NCI-H1694 treated with DMSO at 0.1 percent for 48 hours (cell line): ENCODE measurements at regions not wholly inside any gene's neighbourhood (a gene's known extent, or its start where the extent isn't known, plus 50 kb on each side); places are given as distances from the start of the nearest gene placed in this dataset.

Experiments used
- DNase-seq: peaks from one replicate; lab custom pipeline; 2025; lab: John Stamatoyannopoulos, UW

DNA sequence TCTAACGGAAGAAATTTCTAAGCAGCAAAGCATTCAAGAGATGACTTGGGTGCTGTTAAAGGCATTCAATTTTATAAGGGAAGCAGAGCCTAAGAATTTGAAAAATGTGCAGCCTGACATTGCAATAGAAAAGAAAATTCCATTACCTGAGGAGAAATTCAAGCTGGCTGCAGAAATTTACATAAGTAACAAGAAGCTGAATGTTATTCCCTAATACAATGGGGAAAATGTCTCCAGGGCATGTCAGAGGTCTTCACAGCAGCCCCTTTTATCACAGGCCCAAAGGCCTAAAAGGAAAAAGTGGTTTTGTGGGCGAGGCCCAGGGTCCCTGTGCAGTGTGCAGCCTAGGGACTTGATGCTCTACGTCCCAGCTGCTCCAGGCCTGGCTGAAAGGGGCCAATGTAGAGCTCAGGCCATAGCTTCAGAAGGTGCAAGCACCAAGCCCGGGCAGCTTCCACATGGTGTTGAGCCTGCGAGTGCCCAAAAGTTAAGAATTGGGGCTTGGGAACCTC lies 306.7 kb downstream of the RDH14 start:
- DNase-seq, result no peak

DNA sequence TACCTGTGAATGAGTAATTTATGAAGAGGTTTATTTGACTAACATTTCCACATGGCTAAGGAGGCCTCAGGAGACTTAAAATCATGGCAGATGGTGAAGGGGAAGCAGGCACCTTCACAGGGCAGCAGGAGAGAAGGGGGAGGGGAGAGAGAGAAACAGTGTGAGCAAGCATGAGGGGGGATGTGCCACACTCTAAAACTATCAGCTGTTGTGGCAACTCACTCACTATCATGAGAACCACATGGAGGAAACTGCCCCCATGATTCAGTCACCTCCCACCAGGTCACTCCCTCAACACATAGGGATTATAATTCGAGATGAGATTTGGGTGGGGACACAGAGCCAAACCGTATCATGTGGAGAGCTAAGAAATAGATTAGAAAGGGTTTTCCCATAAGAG lies 309.0 kb downstream of the RDH14 start:
- no peak for DNase-seq

- DNase-seq, result no peak
Measured at GRCh38 chr2:18247282-18248110, 313.0 kb downstream of the RDH14 start.

- DNase-seq, result peak; percentile 44
Measured at GRCh38 chr2:18245375-18245774, 315.1 kb downstream of the RDH14 start.

DNA sequence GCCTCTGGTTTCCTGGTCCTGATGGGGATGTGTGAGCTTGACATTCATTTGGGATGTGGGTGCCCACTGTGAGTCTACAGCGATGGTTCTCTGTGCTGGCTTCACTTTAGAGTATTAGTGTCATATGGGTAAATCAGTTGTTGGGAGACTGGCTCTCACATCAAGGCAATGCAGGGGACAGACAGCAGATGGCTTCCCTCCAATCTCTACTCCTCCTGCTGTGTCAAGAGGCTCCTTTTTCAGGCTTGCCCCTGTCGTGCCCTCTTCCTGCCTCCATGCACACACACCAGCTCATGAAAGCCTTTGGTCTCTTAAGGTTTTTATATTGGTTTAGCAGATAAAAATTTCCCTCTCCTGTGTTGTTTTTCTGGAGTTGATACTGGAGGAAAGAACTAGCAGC lies 315.6 kb downstream of the RDH14 start:
- DNase-seq, result peak; percentile 78

DNA sequence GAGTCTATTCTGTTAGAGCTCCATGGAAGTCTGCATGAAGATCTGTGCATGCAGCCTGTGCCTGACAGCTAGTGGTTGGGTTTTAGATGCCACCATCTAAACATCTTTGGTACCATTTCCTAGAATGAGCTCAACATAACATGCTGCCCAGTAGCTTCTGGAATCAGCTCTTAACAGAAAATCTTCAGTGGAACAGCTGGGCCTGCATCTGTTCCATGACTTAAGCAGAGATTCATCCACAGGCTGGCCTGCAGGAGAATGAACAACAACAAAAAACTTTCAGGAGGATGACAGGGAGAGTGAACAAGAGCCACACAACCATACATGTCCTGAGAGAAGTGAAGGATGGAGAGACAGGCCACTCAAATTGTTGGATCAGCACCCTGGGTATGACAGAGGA lies 316.6 kb downstream of the RDH14 start:
- no peak for DNase-seq

- DNase-seq, result no peak
Measured at GRCh38 chr2:18242716-18243115, 317.7 kb downstream of the RDH14 start.

- DNase-seq, result no peak
Measured at GRCh38 chr2:18238209-18238608, 322.2 kb downstream of the RDH14 start.

DNA sequence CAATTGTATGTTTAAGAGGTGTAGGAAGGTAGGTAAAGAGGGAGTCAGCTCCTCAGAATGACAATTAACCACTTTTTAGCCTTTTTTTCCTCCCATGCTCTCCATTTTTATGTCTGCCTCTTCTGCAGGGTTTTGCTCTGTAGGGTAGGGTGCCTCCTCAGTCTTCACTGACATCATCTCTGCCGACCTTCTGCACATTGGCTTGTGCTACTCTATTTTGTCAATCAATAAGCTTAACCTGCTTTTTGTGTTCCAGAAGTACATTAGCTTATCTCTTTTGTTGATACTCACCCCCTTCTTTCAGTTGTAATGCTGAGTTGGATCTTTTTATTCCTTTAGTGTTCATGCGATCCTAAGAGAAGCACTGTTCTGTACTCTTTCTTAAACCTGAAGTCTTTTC lies 323.2 kb downstream of the RDH14 start:
- DNase-seq, result no peak

- no peak for DNase-seq
Measured at GRCh38 chr2:18232731-18233438, 327.6 kb downstream of the RDH14 start.

- DNase-seq, result no peak
Measured at GRCh38 chr2:18230668-18231067, 329.8 kb downstream of the RDH14 start.

DNA sequence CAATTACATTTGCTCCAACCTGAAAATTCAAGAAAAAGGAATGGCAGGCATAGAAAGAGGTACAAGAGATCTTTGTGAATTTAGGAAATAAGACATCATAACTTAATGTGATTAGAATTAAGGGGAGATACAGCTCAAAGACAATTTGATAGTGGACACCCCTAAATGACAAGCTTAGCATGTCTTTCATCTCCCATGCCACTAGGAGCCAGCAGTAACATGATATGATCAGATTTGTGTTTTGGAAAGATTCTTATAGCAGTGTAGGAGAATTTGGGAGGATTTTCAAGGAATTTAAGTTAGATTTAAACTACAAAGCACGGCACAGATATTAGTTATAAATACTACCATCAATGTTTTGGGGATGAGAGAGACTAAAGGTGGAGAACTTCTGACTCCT lies 340.8 kb downstream of the RDH14 start:
- DNase-seq, result no peak

GRCh38 chr2:18218160-18218933 lies 339.9 kb downstream of the KCNS3 start:
- no peak for DNase-seq

GRCh38 chr2:18214936-18215335 lies 336.5 kb downstream of the KCNS3 start:
- no peak for DNase-seq

GRCh38 chr2:18213986-18214385 lies 335.5 kb downstream of the KCNS3 start:
- no peak for DNase-seq

DNA sequence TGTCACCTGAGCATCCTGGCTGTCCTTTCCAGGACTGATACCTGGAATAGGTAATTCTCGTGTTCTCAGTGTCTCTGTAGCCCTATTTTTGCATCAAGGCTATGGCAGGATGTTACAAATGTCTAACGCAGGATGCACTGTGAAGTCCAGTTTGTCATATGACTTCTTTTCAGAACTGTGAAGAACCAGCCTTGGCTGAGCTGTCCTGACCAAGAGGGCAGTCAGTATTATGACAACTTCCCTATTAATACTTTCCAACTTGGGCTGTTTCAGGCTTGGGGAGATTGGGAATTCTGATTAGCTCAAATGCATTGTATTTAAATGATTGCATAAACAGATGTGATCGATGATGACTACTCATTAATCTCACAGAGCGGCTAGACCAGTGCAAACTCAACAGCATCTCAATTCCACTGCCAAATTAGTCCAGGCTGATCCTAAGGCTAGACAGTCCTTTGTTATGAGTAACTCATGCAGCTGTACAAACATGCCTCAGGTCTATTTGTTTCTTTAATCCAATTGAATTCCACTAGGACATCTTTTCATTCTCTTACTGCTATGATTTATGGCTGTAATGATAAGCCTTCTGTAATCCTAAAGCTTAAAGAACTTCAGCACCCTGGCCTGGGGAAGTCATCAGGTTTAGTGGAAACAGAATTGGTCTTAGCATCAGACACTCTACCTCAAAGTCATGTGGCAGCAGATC lies 331.6 kb downstream of the KCNS3 start:
- no peak for DNase-seq

DNA sequence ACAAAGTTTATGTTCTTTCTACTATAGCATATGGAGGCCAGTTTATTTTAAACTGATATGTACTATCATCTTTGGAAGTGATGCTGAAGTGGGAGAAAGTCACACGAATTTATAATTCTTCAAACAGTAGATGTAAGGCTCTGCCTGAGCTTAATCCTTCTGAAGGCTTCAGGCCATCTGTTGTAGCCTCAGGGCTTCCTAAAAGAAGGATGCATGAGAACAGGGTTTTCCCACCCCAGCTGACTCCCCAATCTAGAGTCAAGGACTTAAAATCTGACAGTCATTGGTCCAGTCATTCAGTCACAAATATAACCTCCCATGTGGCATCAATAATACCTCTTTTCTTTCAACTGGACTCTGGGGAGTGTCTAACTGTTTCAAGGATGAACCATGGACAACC lies 330.5 kb downstream of the KCNS3 start:
- DNase-seq, result no peak

DNA sequence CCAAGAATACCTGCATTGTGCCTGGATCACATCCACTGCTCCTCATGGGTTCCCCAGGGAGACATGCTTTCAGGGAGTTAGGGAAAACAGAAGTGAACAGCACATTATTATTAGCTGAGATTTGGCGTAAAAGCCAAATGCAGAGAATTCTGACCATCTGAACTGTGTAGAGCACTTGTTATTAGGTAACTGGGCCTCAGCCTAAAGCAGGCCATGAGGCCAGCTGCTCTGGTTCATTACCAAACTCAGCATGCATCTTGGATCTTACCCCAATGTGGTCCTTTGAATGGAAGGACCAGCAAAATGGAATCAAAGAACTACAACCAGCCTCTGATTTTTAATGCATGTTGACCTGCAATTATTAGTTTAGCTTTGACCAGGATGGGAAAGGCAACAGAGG lies 322.3 kb downstream of the KCNS3 start:
- DNase-seq, result no peak

- DNase-seq, result no peak
Measured at GRCh38 chr2:18198677-18199076, 320.2 kb downstream of the KCNS3 start.

- no peak for DNase-seq
Measured at GRCh38 chr2:18194161-18194560, 315.7 kb downstream of the KCNS3 start.

DNA sequence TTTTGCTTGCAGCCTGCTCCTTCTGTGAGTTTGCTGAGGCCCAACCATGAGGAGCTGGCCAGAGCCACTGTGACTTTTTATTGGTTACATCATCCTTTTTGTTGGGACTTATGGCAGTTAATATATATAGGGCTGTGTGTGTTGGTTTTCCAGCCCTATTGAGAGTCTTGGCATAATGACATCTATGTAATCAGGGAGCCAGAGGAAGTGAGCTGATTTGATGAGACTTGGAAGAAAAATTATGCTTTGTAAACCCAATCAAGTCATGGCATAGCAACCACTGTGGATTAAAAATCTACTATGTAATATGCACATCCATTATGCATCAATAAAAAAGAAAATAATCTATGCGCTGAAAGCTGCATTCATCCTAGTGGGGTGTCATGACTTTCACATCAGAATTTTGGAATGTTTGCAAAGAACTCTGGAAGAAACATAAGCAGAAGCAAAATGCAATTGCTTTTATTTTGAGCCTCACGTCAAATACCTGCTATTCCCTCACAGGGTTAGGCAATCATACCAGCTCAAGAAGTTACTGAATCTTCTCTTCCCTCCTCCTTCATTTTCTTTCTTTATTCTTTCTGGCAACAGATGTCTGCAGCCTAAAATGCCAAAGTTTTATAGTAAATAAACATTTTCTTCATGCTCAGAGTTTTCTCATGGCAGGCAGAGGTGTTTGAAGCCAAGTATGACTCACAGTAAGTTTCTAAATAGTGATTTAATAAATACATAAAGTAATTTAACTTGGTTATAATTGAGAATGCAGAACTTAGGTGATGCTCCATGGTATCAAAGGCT lies 308.5 kb downstream of the KCNS3 start:
- no peak for DNase-seq
